Mesodermal cell (in vitro differentiated cells): ENCODE measurements at regions not wholly inside any gene's neighbourhood (a gene's known extent, or its start where the extent isn't known, plus 50 kb on each side); places are given as distances from the start of the nearest gene placed in this dataset.

Experiments used
- H3K27ac ChIP-seq: 2 replicates; pipeline ENCODE4 v1.7.0; 2013; ENCODE audit warnings: mild to moderate bottlenecking, low read depth, low read length, moderate library complexity; ENCODE audit not compliant: severe bottlenecking
- H3K36me3 ChIP-seq: 2 replicates; pipeline ENCODE4 v1.7.1; 2013; ENCODE audit warnings: mild to moderate bottlenecking, low read length, moderate library complexity; ENCODE audit not compliant: control insufficient read depth, insufficient read depth
- H3K4me1 ChIP-seq: one replicate; pipeline ENCODE4 v1.7.1; 2013; ENCODE audit warnings: mild to moderate bottlenecking, low read length; ENCODE audit not compliant: insufficient read depth, control insufficient read depth, poor library complexity, severe bottlenecking
- H3K4me3 ChIP-seq: 2 replicates; pipeline ENCODE4 v1.7.0; 2013; ENCODE audit warnings: low read length, control low read depth, mild to moderate bottlenecking; ENCODE audit not compliant: insufficient read depth, poor library complexity, severe bottlenecking; ENCODE audit errors: extremely low read depth
- H3K9me3 ChIP-seq: 2 replicates; pipeline ENCODE4 v1.7.1; 2013; ENCODE audit warnings: mild to moderate bottlenecking, low read length, moderate library complexity; ENCODE audit not compliant: control insufficient read depth
- WGBS, 2 experiments: methylation state at CpG; one replicate each; pipeline ENCODE4 v1.1.5; 2013; ENCODE audit warnings: missing lambda C conversion rate in 2 of 2; ENCODE audit not compliant: insufficient coverage in 2 of 2; 5-methylcytosine and 5-hydroxymethylcytosine counted together

DNA sequence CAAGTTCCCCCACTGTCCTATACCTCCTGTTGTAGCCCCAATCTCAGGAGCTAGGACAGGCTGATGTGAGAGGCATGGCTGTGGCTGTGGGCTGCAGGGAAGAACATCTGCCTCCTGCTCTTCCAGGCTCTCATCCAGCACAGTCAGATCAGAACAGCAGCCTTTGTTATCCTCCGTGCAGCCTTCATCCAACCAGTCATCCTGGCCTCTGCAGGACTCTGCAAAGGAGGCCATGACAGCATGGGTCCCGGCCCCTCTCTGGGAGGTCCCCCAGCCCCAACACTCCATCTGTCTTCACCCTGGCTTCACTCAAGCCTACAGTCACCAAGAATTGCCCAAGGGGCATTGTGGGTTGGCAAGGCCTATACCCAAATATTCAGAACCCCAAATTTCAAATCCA, 223.2 kb upstream of the COPS8 start:
- Histone ChIP-seq H3K27ac (no peak overlapping the region), H3K4me1 (peaks cover 3% of the 10 kb centered on the region), H3K9me3 (peaks cover 31% of the 10 kb centered on the region), H3K4me3 (no peak overlapping the region), H3K36me3 (no peaks in the 10 kb centered on the region)
- 87 to 100% methylated on average over 2 of the region's 2 CpGs for WGBS, 2 experiments

DNA sequence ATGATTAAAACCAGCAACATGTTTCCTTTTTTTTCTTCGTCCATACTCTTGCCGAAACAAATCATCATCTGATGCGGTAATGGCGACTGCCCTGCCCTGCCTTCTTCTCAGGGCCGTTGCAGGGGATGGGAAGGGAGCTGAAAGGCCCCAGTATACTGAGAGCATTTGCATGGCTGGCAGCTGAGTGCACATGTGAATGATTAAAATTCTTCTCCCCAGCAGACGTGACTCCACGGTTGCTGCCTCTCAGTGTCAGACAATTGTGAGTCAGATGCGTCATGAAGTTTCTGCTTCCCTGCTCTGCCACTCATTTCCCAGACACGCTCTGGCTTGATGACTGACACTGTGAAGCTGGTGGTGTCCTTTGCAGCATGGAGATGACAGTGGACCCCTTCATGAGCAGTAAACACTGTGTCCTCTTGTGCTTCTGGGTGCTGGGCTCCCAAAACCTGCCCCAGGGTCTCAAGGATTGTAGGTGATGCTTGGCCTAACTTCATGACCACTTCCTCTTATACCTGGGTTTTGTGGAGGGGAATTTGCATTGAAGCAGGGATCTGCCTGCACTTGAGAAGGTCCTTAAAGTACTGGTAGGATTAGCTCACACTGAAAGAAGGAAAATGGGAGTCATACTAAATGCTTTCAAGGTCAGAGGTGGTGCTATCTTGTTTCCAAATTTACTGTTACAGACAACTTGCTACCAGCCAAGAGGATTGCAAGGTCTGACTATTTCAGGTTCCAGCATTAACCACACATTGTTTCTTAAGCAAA, 222.5 kb upstream of the COPS8 start:
- no peak overlapping the region for H3K27ac ChIP-seq
- H3K36me3 ChIP-seq: no peaks in the 10 kb centered on the region
- H3K9me3 ChIP-seq: peaks cover 31% of the 10 kb centered on the region
- H3K4me1 ChIP-seq: no peaks in the 10 kb centered on the region
- 90 to 97% methylated on average over 6 to 7 of the region's 9 CpGs for WGBS, 2 experiments
- H3K4me3 ChIP-seq: no peak overlapping the region

DNA sequence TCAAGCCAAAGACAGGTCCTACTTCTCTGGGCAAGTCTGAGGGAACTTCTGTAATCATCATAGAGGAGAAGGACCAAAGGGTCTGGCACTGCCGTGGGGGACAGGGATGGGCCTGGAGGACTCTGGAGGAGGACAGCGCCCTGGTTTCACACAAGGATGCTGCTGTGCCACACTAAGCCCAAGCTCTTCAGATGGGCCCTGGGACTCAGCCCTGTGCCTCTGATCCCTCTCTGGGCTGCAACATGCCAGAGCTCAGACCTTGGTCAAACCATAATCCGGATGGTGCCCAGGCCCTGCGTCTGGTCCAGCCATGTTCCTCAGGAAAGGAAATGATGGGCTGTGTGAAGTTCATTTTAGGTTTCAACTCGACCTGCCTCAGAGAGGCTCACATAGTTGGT, 222.0 kb upstream of the COPS8 start:
- Histone ChIP-seq H3K4me1 (no peaks in the 10 kb centered on the region), H3K4me3 (no peak overlapping the region), H3K36me3 (no peaks in the 10 kb centered on the region), H3K9me3 (peaks cover 30% of the 10 kb centered on the region), H3K27ac (no peak overlapping the region)
- WGBS, 2 experiments: 86 to 94% methylated on average over 5 of the region's 5 CpGs

DNA sequence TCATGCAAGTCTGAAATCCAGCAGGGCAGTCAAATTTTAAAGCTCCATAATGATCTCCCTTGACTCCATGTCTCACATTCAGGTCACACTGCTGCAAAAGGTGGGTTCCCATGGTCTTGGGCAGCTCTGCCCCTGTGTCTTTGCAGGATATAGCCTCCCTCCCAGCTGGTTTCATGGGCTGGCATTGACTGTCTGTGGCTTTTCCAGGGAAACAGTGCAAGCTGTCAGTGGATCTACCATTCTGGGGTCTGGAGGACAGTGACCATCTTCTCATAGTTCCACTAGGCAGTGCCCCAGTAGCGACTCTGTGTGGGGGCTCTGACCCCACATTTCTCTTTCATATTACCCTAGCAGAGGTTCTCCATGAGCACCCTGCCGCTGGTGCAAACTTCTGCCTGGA, 220.6 kb upstream of the COPS8 start:
- Histone ChIP-seq H3K27ac (no peak overlapping the region), H3K4me3 (no peak overlapping the region), H3K36me3 (no peaks in the 10 kb centered on the region), H3K9me3 (peaks cover 25% of the 10 kb centered on the region), H3K4me1 (peaks cover 2% of the 10 kb centered on the region)
- 40 to 90% methylated on average over 1 to 2 of the region's 2 CpGs for WGBS, 2 experiments

DNA sequence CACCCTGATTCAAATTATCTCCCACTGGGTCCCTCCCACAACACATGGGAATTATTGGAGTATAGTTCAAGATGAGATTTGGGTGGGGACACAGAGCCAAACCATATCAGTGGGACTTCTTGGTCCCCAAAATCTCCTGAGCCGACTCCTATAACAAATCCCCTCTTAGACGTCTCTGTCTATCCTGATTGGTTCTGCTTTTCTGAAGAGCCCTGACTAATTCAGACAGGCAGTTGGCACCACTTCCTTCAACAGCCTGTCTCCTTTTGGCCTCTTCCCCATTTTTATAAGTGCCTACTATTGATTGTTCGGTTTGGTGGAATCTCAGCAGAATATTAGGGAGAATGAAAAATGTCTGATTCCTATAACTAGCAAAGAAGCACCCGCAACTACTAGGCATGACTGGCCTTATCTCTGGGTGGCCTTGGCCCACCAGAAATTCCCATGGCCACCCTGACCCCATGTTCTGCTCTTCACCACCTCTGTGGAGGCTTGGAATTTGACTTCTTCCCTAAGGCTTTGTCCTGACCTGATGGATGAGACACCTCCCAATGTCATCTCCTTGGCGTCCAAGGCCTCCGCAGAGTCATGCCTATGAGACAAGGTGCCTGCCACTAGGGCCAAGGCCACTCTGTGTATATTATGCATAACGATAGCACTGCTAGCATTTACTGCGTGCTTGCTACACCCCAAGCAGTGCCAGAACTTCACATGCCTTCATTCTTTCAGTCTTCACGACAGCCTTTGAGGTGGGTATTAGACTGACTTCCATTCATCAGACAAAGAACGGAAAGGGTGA, 218.9 kb upstream of the COPS8 start:
- no peak overlapping the region for H3K27ac ChIP-seq
- 92 to 97% methylated on average over 9 of the region's 10 CpGs for WGBS, 2 experiments
- H3K9me3 ChIP-seq: peaks cover 25% of the 10 kb centered on the region
- H3K4me3 ChIP-seq: no peak overlapping the region
- H3K36me3 ChIP-seq: no peaks in the 10 kb centered on the region
- peaks cover 11% of the 10 kb centered on the region for H3K4me1 ChIP-seq

DNA sequence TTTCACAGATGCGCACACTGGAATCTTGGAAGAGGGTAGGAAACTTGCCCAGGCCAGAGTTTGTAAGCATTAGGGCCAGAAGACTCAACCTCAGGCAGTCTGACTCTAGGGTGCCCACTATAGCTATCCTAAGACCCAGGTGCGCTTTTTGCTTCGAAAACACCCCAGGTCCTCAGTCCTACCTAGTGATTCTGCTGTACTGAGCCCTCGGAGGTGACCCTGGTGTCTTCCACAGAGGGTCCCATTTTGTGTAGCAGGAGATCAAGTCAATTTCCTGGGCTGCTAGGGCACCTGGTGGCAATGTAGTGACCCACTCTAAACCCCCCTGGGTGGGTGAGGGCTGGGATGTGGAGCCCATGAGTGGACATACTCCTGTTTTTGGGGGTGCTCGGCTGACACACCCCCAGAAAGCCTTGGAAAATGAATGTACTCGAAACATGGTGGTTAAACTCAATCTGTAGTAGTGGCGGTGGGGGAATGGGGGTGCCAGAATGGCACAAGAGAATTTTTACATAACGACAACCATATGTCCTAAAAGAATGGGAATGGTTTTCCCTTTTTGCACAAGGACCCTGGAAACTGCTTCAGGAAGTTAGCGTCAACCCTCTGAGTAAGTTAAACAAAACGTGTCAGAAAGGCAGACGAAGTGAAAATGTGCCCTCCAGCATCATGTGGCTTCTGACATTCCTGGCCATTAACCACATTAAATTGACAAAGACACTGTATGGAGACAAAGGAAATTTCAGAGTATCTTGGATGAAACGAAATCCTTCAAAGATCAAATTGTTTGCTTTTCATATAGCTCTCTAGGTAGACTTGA, 218.0 kb upstream of the COPS8 start:
- H3K9me3 ChIP-seq: peaks cover 25% of the 10 kb centered on the region
- 88 to 89% methylated on average over 9 to 12 of the region's 12 CpGs for WGBS, 2 experiments
- H3K4me3 ChIP-seq: no peak overlapping the region
- no peaks in the 10 kb centered on the region for H3K36me3 ChIP-seq
- H3K27ac ChIP-seq: peak overlapping the region; percentile 19
- H3K4me1 ChIP-seq: peaks cover 17% of the 10 kb centered on the region

DNA sequence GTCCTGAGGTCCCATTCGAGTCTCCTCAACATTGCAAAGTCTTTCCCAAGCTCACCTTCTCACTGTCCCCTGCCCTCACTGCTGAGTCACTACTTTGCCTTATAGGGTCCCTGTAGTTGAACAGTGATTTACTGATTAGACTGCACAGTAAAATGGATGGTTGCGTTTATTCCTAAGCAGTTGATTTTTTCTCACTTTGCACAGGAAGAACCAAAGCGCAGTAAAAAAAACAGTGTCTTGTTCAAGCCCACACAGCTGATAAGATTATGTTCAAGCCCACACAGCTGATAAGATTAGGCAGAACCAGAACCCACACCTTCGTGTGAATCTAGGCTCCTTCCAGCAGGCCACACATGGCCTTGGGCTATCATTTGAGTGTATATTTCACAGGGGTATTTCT, 215.3 kb upstream of the COPS8 start:
- Histone ChIP-seq H3K4me1 (peaks cover 17% of the 10 kb centered on the region), H3K27ac (peak overlapping the region; percentile 6)
- WGBS, 2 experiments: 89% methylated on average over 4 of the region's 4 CpGs; no CpG with 5 or more reads in 1 of the 2 experiments

DNA sequence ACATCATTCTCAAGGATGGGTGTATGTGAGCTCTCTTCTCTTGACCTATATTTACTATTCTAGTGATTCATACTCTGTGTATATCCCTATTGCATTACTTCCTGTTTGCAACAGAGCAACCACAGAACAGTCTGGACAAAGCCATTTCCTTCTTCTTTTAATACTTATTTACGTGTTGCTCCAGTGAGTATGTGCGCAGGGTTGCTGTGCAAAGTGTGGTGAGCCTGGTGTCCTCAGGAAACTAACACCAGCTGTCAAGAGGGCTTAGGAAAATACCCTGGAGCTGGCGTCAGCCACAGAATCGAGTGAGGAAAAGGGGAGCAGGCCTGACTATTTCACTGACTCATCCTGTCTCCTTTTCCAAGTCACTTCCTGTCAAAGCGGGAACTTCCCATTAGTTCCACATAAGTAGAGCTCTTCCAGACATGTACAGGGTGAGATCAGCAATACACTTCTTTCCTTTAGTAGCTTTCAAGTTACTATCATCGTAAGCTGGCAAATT, 214.1 kb upstream of the COPS8 start:
- H3K4me3 ChIP-seq: no peak overlapping the region
- H3K4me1 ChIP-seq: peaks cover 17% of the 10 kb centered on the region
- peaks cover 3% of the 10 kb centered on the region for H3K9me3 ChIP-seq
- H3K27ac ChIP-seq: peak overlapping the region; percentile 80
- WGBS, 2 experiments: 73 to 81% methylated on average over 4 of the region's 6 CpGs
- no peaks in the 10 kb centered on the region for H3K36me3 ChIP-seq

More for the DNA sequence above, 215.3 kb upstream of the COPS8 start:
- Histone ChIP-seq H3K4me3 (no peak overlapping the region), H3K36me3 (no peaks in the 10 kb centered on the region), H3K9me3 (peaks cover 10% of the 10 kb centered on the region)

DNA sequence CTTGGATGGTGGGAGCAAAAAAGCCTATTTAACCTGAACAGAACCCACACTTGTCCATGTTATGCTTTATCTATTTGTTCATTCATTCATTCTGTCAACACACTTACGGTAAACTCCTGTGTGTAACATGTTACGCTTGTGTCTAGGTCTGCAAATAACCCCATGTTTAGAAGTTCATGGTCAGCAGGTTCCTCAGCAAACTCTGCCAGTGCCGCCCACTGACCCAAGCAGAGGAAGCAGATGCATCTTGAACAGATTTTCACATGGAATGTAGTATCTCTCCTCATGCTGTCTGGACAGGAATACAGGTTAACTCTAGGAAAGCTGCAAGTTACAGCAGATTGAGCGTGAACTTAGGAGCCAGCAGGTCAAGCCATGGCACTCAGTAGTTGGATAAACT, 213.7 kb upstream of the COPS8 start:
- peak overlapping the region; percentile 80 for H3K27ac ChIP-seq
- WGBS, 2 experiments: 97 to 100% methylated on average over 3 to 4 of the region's 4 CpGs
- H3K9me3 ChIP-seq: no peaks in the 10 kb centered on the region
- H3K4me3 ChIP-seq: no peak overlapping the region
- H3K4me1 ChIP-seq: peaks cover 17% of the 10 kb centered on the region
- no peaks in the 10 kb centered on the region for H3K36me3 ChIP-seq

DNA sequence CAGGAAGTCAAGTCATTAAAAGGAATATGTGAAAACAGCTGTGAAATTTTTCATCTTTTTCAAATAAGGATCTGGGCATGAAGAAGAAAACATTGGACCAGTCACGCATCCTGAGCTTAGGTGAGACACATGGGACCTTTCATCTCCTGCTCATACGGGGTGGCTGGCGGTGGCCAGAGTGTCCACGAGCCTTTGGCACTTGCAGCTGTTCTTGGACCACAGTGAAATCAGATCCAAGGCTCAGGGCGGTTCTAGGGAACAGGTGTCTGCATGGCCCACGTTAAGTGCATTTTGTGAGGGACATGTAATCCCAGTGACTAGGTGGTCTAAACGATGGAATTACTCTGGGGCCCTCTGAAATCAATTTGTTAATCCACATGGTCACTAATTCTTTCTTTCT, 212.7 kb upstream of the COPS8 start:
- 93 to 97% methylated on average over 7 of the region's 7 CpGs for WGBS, 2 experiments
- Histone ChIP-seq H3K9me3 (no peaks in the 10 kb centered on the region), H3K36me3 (no peaks in the 10 kb centered on the region), H3K4me1 (peaks cover 17% of the 10 kb centered on the region), H3K27ac (no peak overlapping the region), H3K4me3 (no peak overlapping the region)
